HEK293 (cell line): ENCODE measurements at regions not wholly inside any gene's neighbourhood (a gene's known extent, or its start where the extent isn't known, plus 50 kb on each side); places are given as distances from the start of the nearest gene placed in this dataset.

Source experiments
- CTCF ChIA-PET: fragments of 350-600 bp; formaldehyde crosslinking; extraction: SDS; loops from one replicate; lab custom pipeline; 2021; ENCODE audit warnings: antibody characterized with exemption; lab: Yijun Ruan, JAX
- POLR2A ChIA-PET: fragments of 300-600 bp; formaldehyde crosslinking; extraction: SDS; loops from one replicate; lab custom pipeline; 2020; ENCODE audit warnings: antibody characterized with exemption, inconsistent platforms; lab: Yijun Ruan, JAX
- H3K27ac ChIP-seq: fragments of 200-500 bp; sonication (Bioruptor generic); 2 replicates; pipeline ENCODE4 v1.5.1; 2014; ENCODE audit warnings: low read depth, low read length, control low read depth, inconsistent platforms; ENCODE audit errors: extremely low read depth
- H3K36me3 ChIP-seq, 2 experiments: fragments of 200-500 bp in 1 of 2; sonication (Bioruptor generic) in 1 of 2; 1 replicate in 1 of 2; 2 replicates in 1 of 2; pipeline ENCODE4 v1.5.1; 2014 to 2017; ENCODE audit warnings: inconsistent platforms in 2 of 2, low read length in 2 of 2; ENCODE audit not compliant: control insufficient read depth in 2 of 2, insufficient read depth in 1 of 2
- H3K4me1 ChIP-seq: fragments of 200-500 bp; sonication (Bioruptor generic); 2 replicates; pipeline ENCODE4 v1.5.1; 2014; ENCODE audit warnings: mild to moderate bottlenecking, low read length, inconsistent platforms; ENCODE audit not compliant: control insufficient read depth, insufficient read depth
- H3K4me3 ChIP-seq: 2 replicates; pipeline ENCODE4 v1.5.1; 2011; ENCODE audit warnings: low read depth, mild to moderate bottlenecking, control low read depth, low read length, moderate library complexity
- H3K9me3 ChIP-seq: fragments of 200-500 bp; sonication (Bioruptor generic); 2 replicates; pipeline ENCODE4 v1.5.1; 2014; ENCODE audit warnings: low read depth, low read length, inconsistent platforms; ENCODE audit not compliant: control insufficient read depth, insufficient read depth
- ELK4 ChIP-seq: IDR thresholded peaks from 2 replicates; pipeline ENCODE4 v1.6.1; 2011; ENCODE audit warnings: mild to moderate bottlenecking, low read depth, low read length, borderline replicate concordance
- GLIS1 ChIP-seq: fragments of 450-650 bp; formaldehyde crosslinking; IDR thresholded peaks from 2 replicates; pipeline ENCODE4 v1.5.1; 2016; ENCODE audit warnings: missing biosample characterization, missing genetic modification characterization
- HIC1 ChIP-seq: fragments of 450-650 bp; formaldehyde crosslinking; IDR thresholded peaks from 2 replicates; pipeline ENCODE4 v1.5.1; 2016; ENCODE audit warnings: missing biosample characterization, missing genetic modification characterization
- IKZF3 ChIP-seq: fragments of 450-650 bp; IDR thresholded peaks from 2 replicates; pipeline ENCODE4 v1.5.0; 2018; ENCODE audit warnings: missing biosample characterization, mild to moderate bottlenecking, missing genetic modification characterization, moderate library complexity
- KLF8 ChIP-seq: fragments of 450-650 bp; formaldehyde crosslinking; IDR thresholded peaks from 2 replicates; pipeline ENCODE4 v1.5.1; 2016; ENCODE audit warnings: missing biosample characterization, missing genetic modification characterization
- OVOL3 ChIP-seq: fragments of 450-650 bp; formaldehyde crosslinking; IDR thresholded peaks from 2 replicates; pipeline ENCODE4 v1.5.1; 2016; ENCODE audit warnings: missing biosample characterization, missing genetic modification characterization
- REPIN1 ChIP-seq: fragments of 450-650 bp; formaldehyde crosslinking; IDR thresholded peaks from 2 replicates; pipeline ENCODE4 v1.5.1; 2017; ENCODE audit warnings: missing biosample characterization, missing genetic modification characterization, low read depth
- SCRT2 ChIP-seq: fragments of 450-650 bp; formaldehyde crosslinking; IDR thresholded peaks from 2 replicates; pipeline ENCODE4 v1.5.1; 2016; ENCODE audit warnings: missing biosample characterization, missing genetic modification characterization
- ZFHX2 ChIP-seq: fragments of 450-650 bp; formaldehyde crosslinking; conservative IDR thresholded peaks from 2 replicates; pipeline ENCODE4 v1.5.1; 2016; ENCODE audit warnings: missing biosample characterization, missing genetic modification characterization
- ZFP41 ChIP-seq: fragments of 450-650 bp; formaldehyde crosslinking; IDR thresholded peaks from 2 replicates; pipeline ENCODE4 v1.5.1; 2016; ENCODE audit warnings: missing biosample characterization, missing genetic modification characterization, borderline replicate concordance
- ZFP69B ChIP-seq: fragments of 450-650 bp; formaldehyde crosslinking; IDR thresholded peaks from 2 replicates; pipeline ENCODE4 v1.5.1; 2016; ENCODE audit warnings: missing biosample characterization, missing genetic modification characterization
- ZIC2 ChIP-seq: fragments of 450-650 bp; formaldehyde crosslinking; IDR thresholded peaks from 2 replicates; pipeline ENCODE4 v1.5.1; 2016; ENCODE audit warnings: missing biosample characterization, missing genetic modification characterization
- ZNF112 ChIP-seq: fragments of 450-650 bp; formaldehyde crosslinking; IDR thresholded peaks from 2 replicates; pipeline ENCODE4 v1.5.0; 2017; ENCODE audit warnings: missing biosample characterization, missing genetic modification characterization
- ZNF211 ChIP-seq: fragments of 450-650 bp; formaldehyde crosslinking; IDR thresholded peaks from 2 replicates; pipeline ENCODE4 v1.5.1; 2016; ENCODE audit warnings: low read depth, missing biosample characterization, missing genetic modification characterization
- ZNF223 ChIP-seq: fragments of 450-650 bp; formaldehyde crosslinking; IDR thresholded peaks from 2 replicates; pipeline ENCODE4 v1.5.1; 2016; ENCODE audit warnings: missing biosample characterization, missing genetic modification characterization
- ZNF280C ChIP-seq: fragments of 450-650 bp; formaldehyde crosslinking; IDR thresholded peaks from 2 replicates; pipeline ENCODE4 v1.5.1; 2016; ENCODE audit warnings: missing biosample characterization, missing genetic modification characterization
- ZNF341 ChIP-seq: fragments of 450-650 bp; formaldehyde crosslinking; IDR thresholded peaks from 2 replicates; pipeline ENCODE4; 2016; ENCODE audit warnings: low read depth, missing biosample characterization, missing genetic modification characterization
- ZNF354C ChIP-seq: fragments of 450-650 bp; formaldehyde crosslinking; IDR thresholded peaks from 2 replicates; pipeline ENCODE4 v1.5.1; 2016; ENCODE audit warnings: missing biosample characterization, missing genetic modification characterization, low read depth, borderline replicate concordance
- ZNF416 ChIP-seq: fragments of 450-650 bp; formaldehyde crosslinking; IDR thresholded peaks from 2 replicates; pipeline ENCODE4 v1.5.1; 2016; ENCODE audit warnings: missing biosample characterization, missing genetic modification characterization
- ZNF433 ChIP-seq: fragments of 450-650 bp; formaldehyde crosslinking; IDR thresholded peaks from 2 replicates; pipeline ENCODE4 v1.5.1; 2016; ENCODE audit warnings: missing biosample characterization, missing genetic modification characterization, low read depth
- ZNF501 ChIP-seq: fragments of 450-650 bp; formaldehyde crosslinking; IDR thresholded peaks from 2 replicates; pipeline ENCODE4 v1.5.1; 2016; ENCODE audit warnings: missing biosample characterization, missing genetic modification characterization
- ZNF560 ChIP-seq: fragments of 450-650 bp; formaldehyde crosslinking; IDR thresholded peaks from 2 replicates; pipeline ENCODE4 v1.5.1; 2017; ENCODE audit warnings: missing biosample characterization, missing genetic modification characterization, borderline replicate concordance
- ZNF621 ChIP-seq: fragments of 450-650 bp; formaldehyde crosslinking; IDR thresholded peaks from 2 replicates; pipeline ENCODE4 v1.5.1; 2017; ENCODE audit warnings: missing biosample characterization, missing genetic modification characterization
- ZNF639 ChIP-seq: fragments of 450-650 bp; formaldehyde crosslinking; IDR thresholded peaks from 2 replicates; pipeline ENCODE4 v1.5.1; 2016; ENCODE audit warnings: missing biosample characterization, missing genetic modification characterization
- ZNF701 ChIP-seq: fragments of 450-650 bp; formaldehyde crosslinking; IDR thresholded peaks from 2 replicates; pipeline ENCODE4 v1.5.1; 2016; ENCODE audit warnings: missing biosample characterization, missing genetic modification characterization
- TF ChIP-seq, protein P1 (sequence below): fragments of 450-650 bp; formaldehyde crosslinking; IDR thresholded peaks from 2 replicates; pipeline ENCODE4 v1.5.1; 2016; ENCODE audit warnings: missing biosample characterization, missing genetic modification characterization
- TF ChIP-seq, protein P2 (sequence below): fragments of 450-650 bp; formaldehyde crosslinking; IDR thresholded peaks from 2 replicates; pipeline ENCODE4 v1.5.1; 2016; ENCODE audit warnings: missing biosample characterization, missing genetic modification characterization, borderline replicate concordance

DNA sequence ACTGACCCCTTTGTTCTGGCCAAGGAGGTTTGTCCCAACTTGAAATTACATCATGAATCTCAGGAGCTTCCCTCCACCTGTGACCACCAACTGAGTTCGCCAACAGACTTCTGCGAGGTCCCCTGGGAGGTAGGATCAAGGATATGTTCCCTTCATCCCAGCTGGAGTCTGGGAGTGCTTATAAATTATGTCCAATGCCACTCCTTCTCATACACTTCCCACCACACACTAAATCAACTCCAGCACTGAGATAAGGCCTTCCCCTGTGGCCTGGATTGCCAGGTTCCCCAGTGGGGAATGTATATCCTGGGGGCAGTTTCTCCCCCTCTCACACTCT lies 99.2 kb downstream of the RND3 start (continued):
- TF ChIP-seq ELK4: no peak
- no peak for TF ChIP-seq ZNF416 (tag by site-specific recombination)
- TF ChIP-seq ZNF354C: no peak
- TF ChIP-seq HIC1 (tag by site-specific recombination): no peak
- TF ChIP-seq, protein P1, sequence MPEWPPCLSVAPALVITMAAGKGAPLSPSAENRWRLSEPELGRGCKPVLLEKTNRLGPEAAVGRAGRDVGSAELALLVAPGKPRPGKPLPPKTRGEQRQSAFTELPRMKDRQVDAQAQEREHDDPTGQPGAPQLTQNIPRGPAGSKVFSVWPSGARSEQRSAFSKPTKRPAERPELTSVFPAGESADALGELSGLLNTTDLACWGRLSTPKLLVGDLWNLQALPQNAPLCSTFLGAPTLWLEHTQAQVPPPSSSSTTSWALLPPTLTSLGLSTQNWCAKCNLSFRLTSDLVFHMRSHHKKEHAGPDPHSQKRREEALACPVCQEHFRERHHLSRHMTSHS (tag by site-specific recombination): no peak
- TF ChIP-seq, all 188 proteins: peak for 5

GRCh38 chr2:150387586-150388288 lies 99.7 kb downstream of the RND3 start:
- no peaks in the 10 kb centered on the region for H3K36me3 ChIP-seq
- H3K9me3 ChIP-seq: no peaks in the 10 kb centered on the region
- no peak overlapping the region for H3K4me3 ChIP-seq
- ChIA-PET CTCF (interaction anchor here (0.6 kb wide), 1 partner anchor 68 kb away, joined by 4 read pairs; no protein-coding TSS in a partner anchor), POLR2A (no interaction called here)
- H3K4me1 ChIP-seq: no peaks in the 10 kb centered on the region
- no peak overlapping the region for H3K27ac ChIP-seq
- TF ChIP-seq ZNF433 (tag by site-specific recombination) (no peak), REPIN1 (tag by site-specific recombination) (no peak), ZFP41 (no peak), ZNF341 (tag by site-specific recombination) (no peak), SCRT2 (tag by site-specific recombination) (0 out of 2 replicates have a peak, but pooled peaks have one; percentile 26), GLIS1 (tag by site-specific recombination) (peak; percentile 67), ZFP69B (tag by site-specific recombination) (no peak), ZNF211 (no peak), ZNF416 (tag by site-specific recombination) (no peak), ZNF280C (no peak), ZNF701 (tag by site-specific recombination) (no peak), ZIC2 (tag by site-specific recombination) (peak; percentile 45; the same call in 1 of the 2 replicates), ZFHX2 (tag by site-specific recombination) (peak; percentile 69), OVOL3 (no peak), ZNF560 (tag by site-specific recombination) (no peak), IKZF3 (tag by site-specific recombination) (no peak), KLF8 (no peak), ZNF639 (tag by site-specific recombination) (no peak), ZNF112 (tag by site-specific recombination) (no peak), ZNF501 (tag by site-specific recombination) (no peak), ZNF621 (no peak), ZNF223 (no peak)
- TF ChIP-seq, protein P2, sequence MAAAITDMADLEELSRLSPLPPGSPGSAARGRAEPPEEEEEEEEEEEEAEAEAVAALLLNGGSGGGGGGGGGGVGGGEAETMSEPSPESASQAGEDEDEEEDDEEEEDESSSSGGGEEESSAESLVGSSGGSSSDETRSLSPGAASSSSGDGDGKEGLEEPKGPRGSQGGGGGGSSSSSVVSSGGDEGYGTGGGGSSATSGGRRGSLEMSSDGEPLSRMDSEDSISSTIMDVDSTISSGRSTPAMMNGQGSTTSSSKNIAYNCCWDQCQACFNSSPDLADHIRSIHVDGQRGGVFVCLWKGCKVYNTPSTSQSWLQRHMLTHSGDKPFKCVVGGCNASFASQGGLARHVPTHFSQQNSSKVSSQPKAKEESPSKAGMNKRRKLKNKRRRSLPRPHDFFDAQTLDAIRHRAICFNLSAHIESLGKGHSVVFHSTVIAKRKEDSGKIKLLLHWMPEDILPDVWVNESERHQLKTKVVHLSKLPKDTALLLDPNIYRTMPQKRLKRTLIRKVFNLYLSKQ (tag by site-specific recombination): no peak
- TF ChIP-seq, protein P1 (tag by site-specific recombination): no peak
